ENCODE measurements at regions not wholly inside any gene's neighbourhood (a gene's known extent, or its start where the extent isn't known, plus 50 kb on each side); places are given as distances from the start of the nearest gene placed in this dataset.

DNA sequence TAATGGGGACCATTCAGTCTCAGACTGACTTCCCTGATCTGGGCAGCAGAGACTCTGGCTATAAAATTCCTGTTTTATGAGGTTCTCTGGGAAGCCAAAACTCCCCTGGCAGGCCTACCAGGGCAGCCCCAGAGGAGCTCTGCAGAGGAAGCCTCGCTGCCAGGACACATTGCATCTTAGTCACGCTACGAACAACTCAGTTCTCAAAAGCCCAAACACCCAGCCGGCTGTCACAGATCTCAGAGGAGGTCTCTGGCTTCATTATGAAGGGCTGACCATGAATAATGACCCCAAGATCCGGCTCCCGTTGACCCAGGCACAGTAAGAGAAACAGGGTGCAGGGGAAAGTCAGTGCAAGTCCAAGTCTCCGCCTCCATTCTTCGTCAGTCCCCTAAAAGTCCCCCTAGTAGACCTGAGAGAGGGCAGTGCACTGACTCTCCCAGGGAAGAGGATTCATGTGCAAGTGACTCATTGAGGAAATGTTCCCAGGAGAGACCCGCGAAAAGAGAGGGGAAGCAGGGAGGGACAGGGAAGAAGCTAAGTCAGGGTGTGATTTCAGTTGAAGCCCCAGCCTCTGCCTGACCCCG is 212.3 kb downstream of the CYP26B1 start:
- no peak for DNase-seq

DNA sequence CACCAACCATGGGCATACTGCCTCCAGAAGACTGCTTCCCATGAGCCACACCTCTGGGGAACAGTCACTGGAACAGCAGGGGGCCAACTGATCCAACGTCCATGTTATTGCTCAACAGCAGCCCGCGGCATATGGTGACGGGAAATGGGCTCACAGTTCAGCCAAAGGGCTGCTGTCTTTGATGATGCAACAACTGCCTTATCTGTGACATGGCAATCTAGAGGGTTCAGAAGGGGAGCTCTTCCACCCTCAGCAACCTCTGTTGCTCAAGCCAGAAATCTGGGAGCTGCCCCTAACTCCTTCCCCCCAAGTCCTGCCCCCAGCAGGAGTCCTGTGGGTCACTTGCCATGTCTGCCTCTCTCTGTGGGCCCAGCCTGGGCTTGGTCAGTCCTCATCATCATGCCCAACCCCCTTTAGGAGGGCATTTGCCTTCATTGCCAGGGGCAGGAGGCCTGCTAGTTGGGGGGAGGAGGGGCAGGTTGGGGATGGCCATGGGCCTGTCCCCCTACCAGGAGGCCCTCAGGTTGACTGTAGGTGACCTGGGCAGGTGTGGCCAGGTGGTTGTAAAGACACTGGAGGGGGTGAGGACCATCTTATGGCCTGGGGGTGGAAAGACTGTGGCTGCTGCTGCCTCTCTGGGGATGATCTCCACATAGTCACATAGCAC is 212.9 kb downstream of the CYP26B1 start:
- no peak for DNase-seq

DNA sequence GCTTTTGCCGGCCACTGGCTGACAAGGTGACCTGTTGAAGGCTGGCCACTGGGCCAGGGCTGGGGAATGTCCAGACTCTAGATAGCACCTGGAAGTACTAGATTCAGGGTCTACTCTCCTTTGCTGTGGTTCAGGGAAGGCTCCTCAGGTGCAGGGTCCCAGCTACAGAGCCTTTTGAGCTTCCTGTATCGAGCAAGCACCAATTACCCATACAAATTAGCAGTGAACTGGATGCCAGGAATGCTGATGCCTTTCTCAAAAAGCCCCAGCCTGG is 213.4 kb downstream of the CYP26B1 start:
- DNase-seq: no peak

DNA sequence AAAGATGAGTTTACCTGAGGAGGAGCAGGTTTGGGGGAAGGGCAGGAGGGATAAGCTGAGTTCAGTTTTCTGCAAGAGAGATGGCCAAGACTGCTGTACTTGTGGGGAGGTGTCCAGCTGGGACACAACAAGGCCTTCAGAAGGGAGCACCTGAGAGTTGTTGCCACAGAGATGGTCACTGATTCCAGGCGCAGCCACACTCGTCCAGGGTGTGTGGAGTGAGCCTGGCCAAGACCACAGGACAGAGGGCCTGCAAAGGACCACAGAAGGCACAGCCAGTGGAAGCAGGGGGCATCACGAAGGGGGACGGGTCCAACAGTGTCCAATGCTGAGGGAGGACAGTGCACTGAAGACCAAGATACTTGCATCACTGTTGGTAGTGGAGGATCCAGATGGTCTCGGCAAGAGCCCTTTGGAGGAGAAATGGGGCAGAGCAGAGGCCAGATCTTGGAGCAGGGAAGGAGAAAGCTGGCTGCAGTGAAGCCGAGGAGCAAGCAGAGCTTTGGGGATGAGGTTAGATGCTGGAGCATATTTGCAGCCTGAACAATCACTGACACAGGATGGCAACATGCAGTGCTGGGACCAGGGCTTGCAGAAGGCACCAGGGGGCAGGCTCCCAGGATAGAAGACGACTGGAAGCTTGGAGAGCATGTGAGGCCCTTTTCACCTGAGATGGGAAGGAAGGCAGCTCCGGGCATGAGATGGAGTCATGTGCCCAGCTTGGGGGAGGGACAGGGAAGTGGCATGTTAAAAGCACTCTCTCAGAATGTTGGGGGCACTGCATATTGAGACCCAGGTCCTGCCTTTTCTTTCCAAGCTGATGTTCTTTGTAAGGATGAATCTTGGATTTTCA is 214.0 kb downstream of the CYP26B1 start:
- DNase-seq: no peak

DNA sequence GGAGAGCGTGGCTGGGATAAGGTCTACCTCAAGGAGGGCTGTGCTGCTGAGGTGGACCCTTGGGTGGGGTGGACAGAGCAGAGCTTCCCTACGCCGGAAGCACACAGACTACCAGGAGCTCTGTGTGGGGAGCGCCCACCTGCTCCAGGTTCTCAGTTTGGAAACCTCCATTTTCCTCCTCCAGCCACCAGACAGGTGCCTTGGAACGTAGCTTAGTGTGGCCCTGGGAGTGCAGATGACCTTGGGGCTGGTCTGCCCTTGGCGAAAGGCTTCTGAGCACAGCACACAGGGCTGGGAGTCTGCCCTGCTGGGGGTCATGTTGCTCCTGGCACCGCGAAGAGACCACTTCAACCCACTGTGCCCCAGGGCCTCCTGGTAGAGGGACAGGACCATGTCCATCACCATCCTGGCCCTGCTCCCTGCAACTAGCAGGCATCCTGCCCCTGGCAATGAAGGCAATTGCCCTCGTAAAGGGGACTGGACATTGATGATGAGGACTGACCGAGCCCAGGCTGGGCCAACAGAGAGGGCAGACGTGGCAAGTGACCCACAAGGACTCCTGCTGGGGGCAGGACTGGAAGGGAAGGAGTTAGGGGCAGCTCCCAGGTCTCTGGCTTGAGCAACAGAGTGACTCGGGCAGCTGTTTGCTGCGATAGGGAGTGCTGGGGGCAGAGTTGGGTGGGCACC is 214.7 kb downstream of the CYP26B1 start:
- DNase-seq: no peak

DNA sequence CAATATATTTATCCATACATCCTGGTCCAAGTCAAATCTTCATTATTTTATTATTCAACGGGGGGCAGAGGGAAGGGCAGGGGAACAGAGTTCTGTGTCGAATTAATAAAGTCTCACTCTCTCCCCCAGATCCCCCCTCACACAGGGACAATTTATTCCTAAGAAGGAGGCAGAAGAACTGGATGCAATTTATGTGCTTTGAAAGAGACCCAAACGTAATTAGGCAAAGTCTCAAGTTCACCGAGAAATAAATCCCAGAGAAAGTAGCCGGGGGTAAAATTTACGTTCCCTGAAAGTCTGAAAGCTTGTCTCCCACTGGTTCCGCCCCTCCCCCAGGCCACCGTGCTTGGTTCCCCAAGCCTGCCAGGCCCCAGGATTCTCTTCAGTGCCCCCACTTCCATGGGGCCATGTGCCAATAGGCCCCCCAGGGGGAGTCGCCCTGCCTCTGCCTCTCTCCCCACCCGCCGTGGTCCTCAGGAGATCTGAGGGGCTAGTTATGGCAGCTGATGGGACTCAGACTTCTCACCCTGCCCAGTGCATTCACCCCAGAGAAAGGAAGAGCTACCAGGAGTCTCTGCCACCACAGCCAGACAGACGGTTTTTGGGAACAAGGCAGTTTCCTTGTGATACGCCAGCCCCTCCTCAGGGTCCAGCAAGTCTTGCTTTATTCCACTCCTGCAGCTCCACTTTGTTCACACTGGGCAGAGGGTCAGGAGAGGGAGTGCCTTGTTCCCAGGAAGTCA is 215.5 kb downstream of the CYP26B1 start:
- no peak for DNase-seq

DNA sequence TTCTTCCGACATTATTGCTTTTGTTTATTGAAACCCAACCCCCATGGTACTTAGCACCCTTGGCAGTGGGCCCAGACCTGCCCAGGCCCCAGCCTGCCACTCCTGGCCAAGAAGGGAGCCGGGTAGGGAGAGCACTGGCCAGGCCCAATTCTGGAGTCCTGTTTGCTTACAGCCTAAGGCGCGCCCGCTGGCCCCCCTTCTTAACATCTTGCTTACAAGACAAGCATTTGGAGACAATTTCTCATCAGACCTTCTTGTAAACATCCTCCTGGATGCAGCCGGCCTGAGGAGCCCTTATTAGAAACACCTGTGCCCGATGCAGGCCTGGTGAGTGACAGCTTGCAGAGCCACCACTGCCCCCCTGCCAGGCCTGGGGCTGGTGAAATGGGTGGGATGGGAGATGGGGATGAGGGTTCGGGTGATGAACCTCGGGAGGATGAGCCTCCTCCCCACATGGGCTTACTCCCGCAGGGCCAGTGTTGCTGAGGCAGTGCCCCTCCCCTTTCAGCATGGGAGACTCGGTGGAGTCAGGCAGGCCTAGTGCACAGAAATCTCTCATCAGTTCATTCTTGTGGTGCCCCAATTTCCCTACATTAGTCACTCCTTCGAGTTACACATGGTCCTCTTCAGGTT is 217.5 kb downstream of the CYP26B1 start:
- DNase-seq: no peak

DNA sequence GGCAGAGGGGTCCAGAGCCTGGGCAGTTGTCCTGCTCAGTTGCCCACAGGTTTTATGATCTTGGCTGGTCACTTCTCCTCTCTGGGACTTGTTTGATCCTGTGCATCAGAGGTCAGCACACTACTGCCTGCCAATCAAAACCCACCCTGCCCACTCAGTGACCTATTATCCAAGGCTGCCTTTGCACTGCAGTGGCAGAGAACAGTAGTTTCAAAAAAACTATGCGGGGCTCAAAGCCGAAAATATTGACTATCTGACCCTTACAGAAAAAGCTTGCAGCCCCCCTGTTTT is 218.2 kb downstream of the CYP26B1 start:
- DNase-seq: no peak

DNA sequence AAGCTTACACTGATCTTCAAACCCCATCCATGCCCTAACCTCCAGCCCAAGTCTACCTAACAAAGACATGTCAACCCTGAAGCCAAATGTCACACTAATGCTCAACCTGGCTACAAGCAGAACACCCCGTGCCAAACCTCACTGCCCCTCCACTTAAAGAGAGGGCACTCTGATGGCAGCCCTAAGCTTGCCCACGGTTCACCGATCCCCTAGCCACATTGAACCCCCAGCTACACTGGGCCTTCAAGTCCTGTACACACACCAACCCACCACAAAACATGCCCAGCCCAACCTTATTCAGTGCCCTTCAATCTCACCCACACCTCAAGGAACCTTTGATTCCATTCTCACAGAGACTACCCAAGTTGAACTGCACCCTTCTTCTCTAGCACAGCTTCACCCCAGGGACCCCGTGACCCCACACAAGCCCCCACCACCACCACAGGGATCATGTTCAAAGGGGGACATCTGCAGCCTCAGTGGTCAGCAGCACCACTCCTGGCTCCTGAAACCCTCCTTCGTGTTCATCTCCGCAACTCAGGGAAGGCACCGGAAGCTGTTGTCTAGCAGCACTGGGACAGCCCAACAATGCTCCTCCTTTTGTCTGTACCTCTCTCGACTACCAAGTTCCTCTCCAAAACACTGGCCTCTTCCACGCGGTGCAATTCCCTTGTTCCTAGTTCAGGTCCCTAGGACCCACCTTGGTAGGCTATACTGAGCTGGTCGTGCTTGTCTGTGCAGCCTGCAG is 218.8 kb downstream of the CYP26B1 start:
- no peak for DNase-seq

DNA sequence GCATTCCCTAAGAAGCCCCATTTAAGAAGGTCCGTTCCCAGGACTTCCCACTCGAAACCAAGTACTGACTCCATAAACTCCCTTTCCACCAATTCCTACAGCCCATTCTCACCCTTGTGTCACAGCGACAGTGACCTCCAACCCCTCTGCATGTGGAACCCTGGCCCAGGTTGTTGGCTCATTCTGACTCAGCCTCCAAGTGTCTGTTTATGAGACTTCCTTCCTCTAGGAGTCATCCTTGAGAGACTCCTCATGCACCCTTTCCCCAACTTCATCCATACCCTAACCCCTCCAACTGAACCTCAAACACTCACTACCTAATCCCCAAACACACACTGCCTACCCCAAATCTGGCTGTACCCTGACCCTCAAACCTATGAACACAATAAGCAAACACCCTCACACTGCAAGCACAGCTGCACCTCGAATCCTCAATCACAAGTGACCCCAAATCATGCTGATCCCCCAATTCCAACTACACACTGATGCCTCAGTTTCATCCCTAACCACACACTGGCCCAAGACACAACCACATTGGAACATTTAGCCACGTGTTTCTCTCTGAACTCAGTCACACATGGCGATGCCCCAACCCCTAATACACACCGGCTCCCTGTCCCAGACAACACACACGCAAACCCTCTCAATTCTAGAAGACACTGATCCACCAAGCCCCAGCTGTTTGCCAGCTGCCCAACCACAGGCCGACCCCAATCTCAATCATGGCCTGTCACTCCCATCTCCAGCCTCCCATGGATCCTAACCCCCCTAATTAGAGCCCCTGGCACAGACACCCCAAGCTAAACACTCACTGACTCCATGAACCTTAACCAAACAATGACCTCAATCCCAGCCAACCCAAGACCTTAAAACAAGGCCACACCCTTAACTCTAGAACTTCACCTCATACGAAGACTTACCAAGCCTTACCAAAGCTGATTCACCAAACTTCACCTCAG is 219.6 kb downstream of the CYP26B1 start:
- DNase-seq: no peak

DNA sequence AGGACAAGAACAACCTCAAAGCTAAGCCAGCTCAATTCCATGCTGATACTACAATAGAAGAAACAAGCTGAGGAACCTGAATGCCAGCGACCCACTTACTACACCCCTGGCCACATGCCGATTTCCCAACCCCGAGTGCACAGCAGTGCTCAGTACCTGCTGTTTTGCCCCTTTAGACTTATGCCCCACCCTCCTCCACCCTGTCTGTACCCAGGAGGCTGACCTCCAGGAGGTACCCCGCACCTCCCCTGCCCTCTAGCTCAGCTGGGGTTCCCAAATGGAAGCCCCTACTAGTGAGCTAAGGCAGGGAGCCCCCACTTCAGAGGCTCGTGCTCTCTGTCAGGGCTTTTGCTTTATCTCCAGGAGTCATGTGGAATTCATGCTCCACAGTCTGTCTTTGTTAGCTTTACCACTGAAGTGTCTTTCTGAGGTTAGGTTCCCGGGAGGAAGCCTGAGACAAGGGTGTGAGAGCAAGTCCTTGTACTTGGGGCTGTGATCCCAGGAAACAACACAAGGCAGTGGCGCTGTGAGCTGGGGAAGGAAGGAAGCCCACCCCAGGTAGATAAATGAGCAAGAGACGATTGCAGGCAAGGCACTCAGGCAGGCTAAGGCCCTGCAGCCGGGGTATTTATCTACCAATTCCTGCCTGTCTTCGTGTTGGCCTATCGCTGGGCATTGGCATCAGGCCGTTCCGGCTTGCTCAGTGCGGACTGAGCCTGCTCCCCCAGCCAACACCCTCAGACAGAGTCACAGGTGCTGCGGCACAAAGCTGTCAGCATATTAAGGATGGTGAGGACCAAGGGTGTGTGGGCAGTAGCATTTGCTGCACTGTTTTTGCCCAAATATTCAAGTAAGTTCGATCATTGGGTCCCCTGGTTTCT is 220.5 kb downstream of the CYP26B1 start:
- no peak for DNase-seq

DNA sequence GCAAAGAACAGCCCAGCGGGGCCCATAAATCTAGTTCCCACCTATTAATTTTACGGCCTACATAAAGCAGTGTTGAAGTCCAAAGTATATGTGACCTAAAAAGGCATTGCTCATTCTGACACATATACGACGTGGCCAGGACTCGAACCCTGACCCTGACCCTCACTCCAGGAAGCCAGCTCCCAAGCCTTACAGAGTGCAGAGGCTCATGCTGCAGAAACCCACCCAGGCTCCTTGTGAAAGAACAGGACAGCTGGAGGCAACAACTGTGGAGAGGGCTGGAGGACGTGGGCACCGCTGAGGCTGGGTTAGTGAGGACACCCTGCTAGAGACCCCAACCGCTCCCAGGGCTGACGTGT is 221.6 kb downstream of the CYP26B1 start:
- no peak for DNase-seq

DNA sequence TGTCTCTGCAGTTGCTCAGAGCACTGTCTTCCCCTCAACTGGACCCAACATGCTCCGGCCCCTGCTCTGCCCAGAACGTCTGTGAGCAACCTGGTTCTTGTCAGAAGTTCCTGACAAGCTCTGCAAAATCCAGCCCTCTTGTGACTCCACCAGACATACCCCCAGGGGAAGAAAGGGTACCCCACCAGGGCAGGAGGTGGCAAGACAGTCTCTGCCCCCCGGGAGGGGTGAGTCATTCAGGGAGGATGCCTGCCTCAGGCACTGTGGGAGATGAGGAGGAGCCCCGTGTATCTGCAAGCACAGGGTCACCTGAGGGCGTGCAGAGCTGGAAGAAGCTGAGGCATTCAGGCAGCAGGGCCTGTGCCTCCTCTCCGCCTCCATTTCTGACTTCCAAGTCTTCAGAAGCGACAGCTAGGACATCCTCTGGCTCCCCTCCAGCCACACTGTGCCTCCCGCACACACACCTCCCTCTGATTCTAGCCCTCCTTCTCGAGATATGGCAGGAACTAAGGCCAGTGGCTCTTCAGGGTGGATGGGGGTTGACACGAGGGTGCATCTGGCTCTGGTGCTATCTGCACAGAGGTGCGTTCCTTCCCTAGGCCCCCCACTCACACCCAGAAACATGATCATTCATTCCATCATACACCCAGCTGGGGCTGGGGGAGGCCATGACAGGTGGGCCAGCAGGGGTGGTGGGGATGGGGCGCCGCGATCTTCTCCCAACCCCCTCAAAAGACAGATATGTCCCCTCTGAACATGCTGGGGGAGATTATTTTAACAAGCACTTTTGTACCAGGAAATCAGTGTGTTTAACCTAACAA is 222.2 kb downstream of the CYP26B1 start:
- no peak for DNase-seq

DNA sequence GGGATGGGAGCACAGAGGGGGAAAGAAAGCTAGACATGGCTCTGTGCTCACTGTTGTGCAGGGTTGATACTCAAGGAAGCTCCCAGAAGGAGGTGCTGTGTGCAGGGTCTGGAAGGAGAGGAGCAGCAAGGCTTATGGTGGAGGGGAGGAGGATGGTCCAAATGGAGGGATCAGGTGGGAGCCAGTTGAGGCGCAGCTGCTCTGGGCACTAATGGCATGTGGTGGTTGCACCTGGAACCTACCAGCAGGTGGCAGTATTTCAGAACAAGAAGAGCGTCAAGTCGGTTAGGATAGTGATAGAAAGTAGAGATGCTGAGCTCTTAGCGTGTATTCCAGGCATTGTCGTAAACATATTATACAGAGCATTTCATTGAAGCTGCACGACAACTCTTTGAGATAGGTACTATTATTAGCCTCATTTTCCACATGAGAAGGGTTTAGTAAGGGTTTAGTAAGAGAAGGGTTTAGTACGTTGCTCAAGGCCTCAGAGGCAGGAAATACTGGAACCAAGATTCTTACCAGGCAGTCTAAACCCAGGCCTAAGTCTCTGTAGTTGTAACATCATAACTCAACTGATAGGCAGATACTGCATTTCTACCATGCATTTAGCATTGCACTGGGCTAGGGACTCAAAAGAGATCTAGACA is 223.7 kb downstream of the CYP26B1 start:
- no peak for DNase-seq

DNA sequence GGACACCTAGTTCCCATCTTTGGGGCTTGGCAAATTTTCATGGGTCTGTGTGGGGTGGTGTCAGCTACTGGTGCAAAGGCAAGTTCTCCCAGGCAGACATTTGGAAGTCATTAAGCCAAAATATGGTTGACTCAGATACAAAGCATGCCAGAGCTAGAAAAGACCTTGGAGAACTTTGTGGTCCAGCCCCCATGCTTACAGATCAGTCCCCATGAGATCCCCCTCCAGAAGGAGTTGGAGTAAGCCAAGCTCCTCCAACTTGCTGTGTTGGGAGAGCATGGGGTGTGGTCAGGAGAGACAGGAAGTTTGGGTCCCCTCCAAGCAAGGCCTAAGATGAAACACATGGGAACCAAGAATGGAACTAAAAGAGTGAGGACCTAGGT is 224.5 kb downstream of the CYP26B1 start:
- no peak for DNase-seq

DNA sequence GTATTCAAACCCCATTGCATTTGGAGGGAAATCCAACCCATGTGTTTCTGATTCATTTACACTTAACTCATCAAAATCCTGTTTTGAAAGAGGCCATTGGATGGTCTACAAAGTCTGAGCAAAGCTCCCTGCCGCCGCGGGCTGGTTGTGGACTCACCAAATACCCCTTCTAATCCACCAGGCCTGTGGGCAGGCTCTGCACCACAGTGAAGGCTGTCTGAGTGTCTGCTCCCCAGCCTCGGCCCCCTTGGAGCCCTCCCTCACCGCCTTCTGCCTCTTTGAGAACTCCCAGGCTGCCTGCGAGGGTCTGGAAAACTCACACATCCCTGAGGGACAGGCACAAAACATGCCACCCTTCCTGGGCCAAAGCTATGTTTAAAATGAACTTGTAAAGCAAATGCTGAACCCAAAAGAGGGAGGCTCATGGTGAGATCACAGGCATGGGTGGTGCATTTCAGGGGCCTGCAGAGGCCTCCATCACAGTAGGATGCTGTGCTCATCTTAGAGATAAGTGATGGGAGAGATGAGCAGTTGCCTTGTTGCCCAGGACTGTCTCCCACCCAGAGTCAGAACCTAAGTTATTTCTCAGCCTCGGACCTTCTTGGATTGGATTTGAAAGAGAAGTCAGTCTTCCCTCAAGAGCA is 225.0 kb downstream of the CYP26B1 start:
- DNase-seq: no peak

DNA sequence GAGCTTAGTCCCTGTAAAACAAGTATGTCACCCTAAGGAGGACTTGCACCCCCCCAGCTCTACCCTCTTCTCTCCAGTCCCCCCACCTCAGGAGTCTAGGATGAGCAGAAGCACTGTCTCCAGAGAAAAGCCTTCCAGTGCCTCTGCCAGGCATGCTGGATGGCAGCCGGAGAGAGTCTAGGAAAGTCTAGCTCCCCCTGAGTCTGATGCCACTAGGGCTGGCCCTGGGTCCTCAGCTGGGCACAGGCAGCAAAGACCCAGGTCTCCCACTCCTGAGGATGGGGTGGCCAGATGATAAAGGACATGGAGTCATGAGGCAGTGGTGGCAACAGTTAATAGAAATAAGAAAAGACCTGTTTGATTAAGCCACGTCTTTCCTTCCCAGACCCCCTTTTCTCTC is 225.6 kb downstream of the CYP26B1 start:
- no peak for DNase-seq

Measured in occipital lobe (tissue), 1 donor.